GM06990 (cell line): ENCODE measurements at regions not wholly inside any gene's neighbourhood (a gene's known extent, or its start where the extent isn't known, plus 50 kb on each side); places are given as distances from the start of the nearest gene placed in this dataset.

ENCODE experiments used
- DNase-seq: peaks from one replicate; pipeline ENCODE4 v3.0.0-alpha.2; 2011; ENCODE audit not compliant: insufficient read length; ENCODE audit errors: extremely low read depth
- H3K27me3 ChIP-seq: replicated peaks from 2 replicates; pipeline ENCODE4 v1.6.0; 2011; ENCODE audit warnings: low read length; ENCODE audit not compliant: control insufficient read depth, insufficient read depth
- H3K36me3 ChIP-seq: 2 replicates; pipeline ENCODE4 v1.5.1; 2011; ENCODE audit warnings: low read length; ENCODE audit not compliant: control insufficient read depth, insufficient read depth
- H3K4me3 ChIP-seq: replicated peaks from 2 replicates; pipeline ENCODE4 v1.5.1; 2011; ENCODE audit warnings: low read depth, mild to moderate bottlenecking, control low read depth, low read length
- TF ChIP-seq, protein P1 (sequence below): IDR thresholded peaks from 2 replicates; pipeline ENCODE4 v1.5.1; 2011; ENCODE audit warnings: low read length, control low read depth, mild to moderate bottlenecking, inconsistent platforms; ENCODE audit not compliant: insufficient read depth, poor library complexity, severe bottlenecking

DNA sequence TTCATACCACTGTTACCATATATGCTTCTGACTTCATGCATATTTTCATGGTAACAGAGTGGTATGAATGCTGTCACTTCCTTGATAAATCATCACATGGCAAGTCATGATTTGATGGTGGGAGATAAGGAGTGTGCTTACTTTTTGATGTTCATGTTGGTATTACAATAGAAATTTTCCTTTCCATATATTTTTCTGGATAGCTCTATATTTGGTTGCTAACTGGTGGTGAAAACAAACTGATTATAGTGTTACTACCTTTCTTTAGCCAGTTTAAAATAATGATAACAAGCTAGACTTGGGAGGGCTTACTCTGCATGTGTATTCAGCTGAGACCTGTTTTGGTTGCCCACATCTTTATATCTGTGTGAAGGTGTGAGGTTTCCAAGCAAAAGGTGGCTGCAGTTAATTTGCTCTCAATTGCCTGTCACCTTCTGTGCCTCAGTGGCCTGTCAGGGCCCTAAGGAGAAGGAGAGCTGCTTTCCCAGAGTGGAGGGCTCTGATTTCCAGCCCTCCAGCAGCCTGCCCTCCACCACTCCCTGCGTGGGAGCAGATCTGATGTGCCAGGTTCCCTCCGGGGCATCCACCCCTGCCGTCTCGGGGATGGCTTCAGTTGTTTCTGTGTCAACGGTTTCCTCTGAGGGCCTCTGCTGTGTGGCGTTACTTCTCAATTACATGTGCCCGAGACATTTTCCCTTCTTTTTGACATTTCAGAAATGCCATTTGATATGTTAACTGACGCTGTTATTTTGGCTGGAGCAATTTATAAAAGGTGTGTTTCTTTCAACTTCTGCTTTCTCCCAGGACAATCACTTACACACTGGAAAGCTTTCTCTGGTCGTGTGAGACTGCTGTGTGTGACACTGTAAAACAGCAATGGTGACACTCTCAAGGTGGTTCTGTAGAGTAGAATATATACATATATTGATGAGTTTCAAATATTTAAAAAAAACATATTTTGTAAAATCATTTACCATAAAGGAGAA, 107.7 kb upstream of the KLF6 start:
- TF ChIP-seq, protein P1, sequence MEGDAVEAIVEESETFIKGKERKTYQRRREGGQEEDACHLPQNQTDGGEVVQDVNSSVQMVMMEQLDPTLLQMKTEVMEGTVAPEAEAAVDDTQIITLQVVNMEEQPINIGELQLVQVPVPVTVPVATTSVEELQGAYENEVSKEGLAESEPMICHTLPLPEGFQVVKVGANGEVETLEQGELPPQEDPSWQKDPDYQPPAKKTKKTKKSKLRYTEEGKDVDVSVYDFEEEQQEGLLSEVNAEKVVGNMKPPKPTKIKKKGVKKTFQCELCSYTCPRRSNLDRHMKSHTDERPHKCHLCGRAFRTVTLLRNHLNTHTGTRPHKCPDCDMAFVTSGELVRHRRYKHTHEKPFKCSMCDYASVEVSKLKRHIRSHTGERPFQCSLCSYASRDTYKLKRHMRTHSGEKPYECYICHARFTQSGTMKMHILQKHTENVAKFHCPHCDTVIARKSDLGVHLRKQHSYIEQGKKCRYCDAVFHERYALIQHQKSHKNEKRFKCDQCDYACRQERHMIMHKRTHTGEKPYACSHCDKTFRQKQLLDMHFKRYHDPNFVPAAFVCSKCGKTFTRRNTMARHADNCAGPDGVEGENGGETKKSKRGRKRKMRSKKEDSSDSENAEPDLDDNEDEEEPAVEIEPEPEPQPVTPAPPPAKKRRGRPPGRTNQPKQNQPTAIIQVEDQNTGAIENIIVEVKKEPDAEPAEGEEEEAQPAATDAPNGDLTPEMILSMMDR, result no peak
- Histone ChIP-seq H3K27me3 (no peaks in the 10 kb centered on the region), H3K36me3 (no peaks in the 10 kb centered on the region)

DNA sequence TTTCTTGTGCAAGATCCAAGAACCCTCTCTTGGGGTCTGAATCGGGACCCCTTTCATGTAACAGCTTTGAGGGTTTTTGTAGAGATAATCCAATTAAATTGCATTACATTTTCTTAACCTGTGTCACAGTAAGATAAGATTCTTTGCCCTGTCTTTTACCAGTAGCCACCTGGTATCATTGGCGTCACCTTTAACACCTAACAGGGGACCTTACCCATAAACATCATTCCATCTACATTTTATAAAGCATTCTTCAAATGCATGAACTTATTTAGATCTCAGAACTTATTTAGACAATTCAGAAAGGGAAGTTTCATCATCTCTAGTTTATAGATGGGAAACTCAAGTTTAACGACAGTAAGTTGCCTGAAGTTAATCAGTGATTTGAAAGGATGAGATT, 106.4 kb upstream of the KLF6 start:
- DNase-seq, result no peak
- H3K4me3 ChIP-seq, result no peak overlapping the region
- H3K36me3 ChIP-seq, result no peaks in the 10 kb centered on the region
- TF ChIP-seq, protein P1, result no peak
- no peaks in the 10 kb centered on the region for H3K27me3 ChIP-seq

More for the DNA sequence above, 107.7 kb upstream of the KLF6 start:
- no peak for DNase-seq
- H3K4me3 ChIP-seq, result no peak overlapping the region

DNA sequence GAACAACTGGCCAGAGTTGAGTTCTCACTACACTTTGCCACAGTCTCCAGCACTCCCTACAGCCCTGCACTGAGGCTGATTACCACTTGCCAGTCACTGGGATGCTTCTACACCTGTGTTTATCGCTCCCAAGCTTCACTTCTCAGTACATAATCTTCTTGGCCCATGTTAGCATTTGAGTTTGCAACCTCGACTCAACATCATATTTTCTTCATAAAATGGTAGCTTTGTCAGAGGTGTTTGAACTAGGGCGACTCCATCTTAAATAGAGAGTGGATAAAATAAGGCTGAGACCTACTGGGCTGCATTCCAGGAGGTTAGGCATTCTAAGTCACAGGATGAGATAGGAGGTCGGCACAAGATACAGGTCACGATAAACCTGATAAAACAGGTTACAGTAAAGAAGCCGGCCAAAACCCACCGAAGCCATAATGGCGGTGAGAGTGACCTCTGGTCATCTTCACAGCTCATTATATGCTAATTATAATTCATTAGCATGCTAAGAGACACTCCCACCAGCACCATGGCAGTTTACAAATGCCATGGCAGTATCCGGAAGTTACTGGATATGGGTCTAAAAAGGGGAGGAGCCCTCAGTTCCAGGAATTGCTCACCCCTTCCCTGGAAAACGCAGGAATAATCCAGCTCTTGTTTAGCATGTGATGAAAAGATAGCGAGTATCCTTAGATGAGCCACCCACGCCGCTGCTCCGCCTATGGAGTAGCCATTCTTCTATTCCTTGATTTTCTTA, 105.8 kb upstream of the KLF6 start:
- Histone ChIP-seq H3K4me3 (no peak overlapping the region), H3K36me3 (no peaks in the 10 kb centered on the region), H3K27me3 (no peaks in the 10 kb centered on the region)
- TF ChIP-seq, protein P1, result no peak
- DNase-seq, result no peak

DNA sequence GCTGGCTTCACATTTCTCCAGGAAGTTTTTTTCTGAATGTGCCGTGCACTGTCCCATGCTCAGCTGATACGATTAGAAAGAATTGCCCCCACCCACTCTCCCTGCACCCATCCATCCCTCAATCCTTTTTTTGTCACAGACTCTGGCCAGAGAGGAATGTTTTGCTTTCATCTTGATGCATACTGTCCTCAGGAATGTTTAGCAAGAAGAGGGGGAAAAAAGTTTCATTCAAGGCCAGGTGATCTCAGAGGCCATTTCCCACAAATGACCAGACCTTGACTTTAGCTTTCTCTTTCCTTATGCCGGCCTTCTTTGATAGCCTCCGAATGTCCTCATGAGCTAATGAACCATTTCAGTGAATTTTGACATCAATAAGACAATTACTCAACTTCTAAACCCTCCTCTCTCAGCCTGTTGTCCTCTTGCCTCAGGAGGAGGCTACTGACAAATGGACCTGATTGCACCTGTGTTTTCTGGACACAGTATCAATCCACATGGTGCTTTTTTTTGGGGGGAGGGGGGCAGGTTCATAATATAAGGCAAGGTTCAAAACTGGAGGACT, 105.0 kb upstream of the KLF6 start:
- no peaks in the 10 kb centered on the region for H3K27me3 ChIP-seq
- no peak overlapping the region for H3K4me3 ChIP-seq
- no peaks in the 10 kb centered on the region for H3K36me3 ChIP-seq
- TF ChIP-seq, protein P1, result no peak
- DNase-seq, result no peak

DNA sequence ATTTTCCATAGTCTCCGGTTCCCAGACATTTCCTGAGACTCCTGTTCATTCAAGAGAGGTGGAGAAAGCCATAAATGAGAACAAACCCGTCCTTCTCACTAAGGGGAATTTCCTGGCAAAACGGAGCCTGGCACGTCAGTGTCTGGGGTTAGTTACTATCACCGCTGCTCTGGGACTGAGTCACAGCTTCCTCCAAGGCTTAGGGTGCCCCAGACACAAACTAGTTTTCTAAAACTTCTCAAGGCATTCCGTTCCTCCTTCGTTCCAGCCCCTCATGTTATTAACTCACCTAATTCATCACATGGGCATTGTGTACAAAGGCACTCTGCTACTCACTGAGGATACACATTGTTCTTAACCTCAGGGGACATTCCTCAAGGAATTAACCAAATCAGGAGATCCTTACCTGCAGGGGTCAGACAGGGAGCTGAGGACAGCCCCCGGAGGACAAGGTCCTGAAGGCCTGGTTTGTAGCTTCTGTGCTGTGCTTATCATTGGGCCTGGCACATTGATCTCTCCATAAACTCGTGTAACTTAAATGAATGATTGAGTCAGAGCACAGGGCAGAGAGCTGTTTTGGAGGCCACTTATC, 103.0 kb upstream of the KLF6 start:
- H3K4me3 ChIP-seq, result no peak overlapping the region
- TF ChIP-seq, protein P1, result no peak
- no peak for DNase-seq
- no peaks in the 10 kb centered on the region for H3K27me3 ChIP-seq
- H3K36me3 ChIP-seq, result no peaks in the 10 kb centered on the region
